NCI-H1105 (cell line): ENCODE measurements at regions not wholly inside any gene's neighbourhood (a gene's known extent, or its start where the extent isn't known, plus 50 kb on each side); places are given as distances from the start of the nearest gene placed in this dataset.
"Not testable (repeated sequence)": the region's sequence is repeated elsewhere in the genome, so short reads cannot be mapped to it uniquely, and the experiment has no call there.

Experiments
- DNase-seq: peaks from one replicate; lab custom pipeline; 2025; lab: John Stamatoyannopoulos, UW

DNA sequence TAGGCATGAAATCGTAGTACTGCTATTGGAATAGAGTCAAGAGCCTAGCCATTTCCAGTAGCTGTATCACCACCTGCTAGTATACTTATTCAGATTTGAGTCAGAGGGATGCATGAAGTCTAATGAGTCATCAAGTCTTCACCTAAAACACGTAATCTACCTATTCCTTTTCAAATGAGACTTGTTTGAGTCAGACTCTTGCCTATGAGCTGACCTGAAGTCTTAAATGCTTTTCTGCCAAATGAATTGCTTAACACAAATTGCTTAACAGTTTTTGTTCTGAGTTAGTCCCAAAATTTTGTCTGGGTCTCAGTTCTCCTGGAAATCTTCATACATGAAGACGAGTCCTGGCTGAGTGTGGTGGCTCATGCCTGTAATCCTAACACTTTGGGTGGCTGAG is 165.2 kb downstream of the GNAT3 start:
- DNase-seq, result no peak

DNA sequence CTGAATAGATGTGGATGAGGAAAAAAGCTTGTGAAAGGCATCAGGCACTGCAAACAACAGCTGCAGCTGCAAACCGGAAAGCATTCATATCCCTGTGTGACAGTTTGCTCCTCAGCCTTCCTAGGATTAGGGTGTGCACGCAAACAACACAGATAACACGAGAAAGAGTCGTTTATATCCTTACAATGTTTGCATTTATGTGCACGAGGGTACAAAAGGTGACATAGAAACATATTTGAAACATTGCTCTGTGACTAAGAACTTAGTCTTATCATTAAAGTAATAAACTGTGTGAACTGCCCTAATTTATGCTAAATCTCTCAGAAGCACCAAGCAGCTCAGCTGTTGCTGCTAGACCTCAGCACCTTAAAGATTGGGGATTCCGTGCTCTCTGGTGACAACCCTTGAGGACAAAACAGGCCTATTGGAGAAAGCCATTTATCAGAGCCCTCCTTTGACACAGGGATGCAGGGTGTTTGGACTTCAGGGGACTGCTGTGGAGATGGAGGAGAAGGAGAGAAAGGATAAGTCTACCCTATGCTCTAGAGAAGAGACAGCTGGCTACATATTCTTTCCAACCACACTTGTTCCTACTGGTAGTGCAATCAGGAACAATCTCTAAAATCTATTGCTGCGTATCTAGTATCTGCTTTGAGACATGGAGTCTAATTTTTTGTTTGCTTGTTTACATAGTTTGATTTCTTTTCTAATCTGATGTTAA is 176.2 kb downstream of the GNAT3 start:
- DNase-seq, result no peak

DNA sequence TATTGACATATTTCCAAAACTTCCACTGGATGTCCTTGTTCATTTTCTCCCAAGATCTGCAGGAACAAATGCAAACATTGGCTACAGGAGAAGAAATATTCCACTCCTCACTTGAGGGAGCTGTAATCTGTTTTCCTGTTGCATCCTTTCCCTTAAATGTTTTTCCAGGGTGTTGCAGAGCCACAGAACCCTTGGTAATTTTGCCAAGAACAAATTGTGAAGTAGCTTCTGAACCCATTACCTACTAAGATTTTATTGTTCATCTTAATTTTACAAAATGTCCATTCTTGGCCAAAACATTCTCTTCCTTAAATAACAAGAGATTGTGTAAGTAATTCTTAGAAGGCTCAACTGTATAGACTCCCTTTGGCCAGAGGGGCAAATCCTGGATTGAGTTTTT is 177.0 kb downstream of the GNAT3 start:
- no peak for DNase-seq

DNA sequence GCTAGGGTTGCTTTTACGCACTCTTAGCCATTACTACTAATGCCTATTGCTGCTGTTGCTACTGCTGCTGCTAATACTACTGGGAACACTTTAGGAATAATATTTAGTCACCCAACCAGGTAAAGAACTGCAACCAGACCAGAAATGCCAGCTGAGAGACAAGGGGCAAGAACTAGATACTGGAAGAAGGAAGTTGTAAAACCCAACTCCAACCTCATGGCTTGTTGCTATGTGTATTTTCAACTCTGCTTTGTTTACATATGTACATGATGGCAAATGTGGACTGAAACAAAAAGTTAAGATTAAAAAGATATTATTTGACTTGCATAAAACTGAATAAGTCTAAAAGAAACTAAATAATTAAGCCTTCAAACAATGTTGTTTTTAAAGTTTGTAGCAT is 177.7 kb downstream of the GNAT3 start:
- no peak for DNase-seq

DNA sequence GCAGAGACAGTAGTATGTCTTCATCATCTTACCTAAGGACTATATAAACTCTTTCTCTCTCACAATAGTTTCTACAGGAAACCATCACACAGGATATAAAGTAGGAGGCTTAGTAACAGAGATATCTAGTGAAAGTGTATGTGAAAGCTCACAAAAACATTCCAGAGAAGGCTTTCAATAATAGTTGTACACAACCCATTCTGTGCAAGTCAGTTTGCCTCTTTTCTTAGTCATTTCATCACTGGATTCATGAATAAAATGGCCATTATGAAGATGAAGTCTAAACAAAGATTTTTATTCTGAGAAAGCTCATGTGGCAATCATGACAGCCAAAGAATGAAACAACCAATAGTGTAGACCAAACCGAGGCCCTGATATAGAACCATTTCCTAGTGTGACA is 178.8 kb downstream of the GNAT3 start:
- DNase-seq, result no peak

DNA sequence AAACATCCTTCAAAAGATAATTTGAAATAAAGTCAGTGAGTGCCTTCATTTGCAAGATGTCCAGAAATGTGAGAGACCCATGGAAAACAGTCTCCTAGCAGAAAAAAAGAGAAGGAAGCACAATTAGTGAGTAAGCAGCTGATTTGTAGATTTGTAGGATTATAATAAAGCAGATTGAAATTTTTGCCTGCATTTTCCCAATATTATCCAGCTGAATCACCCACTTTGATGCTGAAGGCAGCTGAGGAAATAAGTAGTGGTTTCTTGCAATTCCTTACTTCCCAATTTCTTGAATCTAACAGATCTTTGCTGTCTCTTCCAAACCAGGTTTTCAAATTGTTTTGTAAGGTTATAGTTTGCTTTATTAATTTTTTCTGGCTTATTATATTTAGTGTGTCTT is 181.4 kb downstream of the GNAT3 start:
- no peak for DNase-seq

DNA sequence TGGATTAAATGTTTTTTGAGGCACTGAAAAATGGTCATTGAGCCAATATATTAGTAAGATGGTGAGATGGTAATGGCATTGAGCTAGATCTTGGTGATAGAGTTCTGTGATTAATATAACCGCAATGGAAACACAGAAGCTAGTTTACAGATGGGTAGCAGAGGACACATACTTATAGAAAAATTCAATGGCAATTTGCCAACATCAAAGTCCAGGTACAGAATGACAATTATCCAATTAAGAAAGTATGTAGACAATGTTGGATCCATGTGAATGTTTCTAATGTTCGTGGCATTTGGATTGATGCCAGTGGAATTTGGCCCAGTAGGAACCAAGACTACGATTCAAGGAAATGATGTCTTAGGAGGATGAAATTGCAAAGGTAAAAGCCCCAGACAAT is 187.8 kb downstream of the GNAT3 start:
- no peak for DNase-seq

DNA sequence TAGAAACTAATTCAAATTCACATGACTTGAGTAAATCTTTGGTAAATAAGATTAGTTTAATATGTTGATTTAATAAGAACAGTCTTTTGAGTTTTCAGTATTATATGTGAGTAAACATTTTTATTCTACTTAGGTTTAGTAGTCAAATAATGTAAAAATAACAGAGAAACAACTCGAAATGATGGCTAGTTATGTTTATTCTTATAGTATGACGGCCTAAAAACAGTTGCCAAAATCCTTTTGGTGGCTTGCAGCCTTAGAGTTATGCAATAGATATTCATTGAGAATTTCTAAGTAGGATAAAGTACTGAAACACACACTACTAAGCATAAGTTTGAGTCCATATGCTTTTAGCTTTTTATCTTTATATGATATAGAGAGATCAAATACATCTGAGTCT is 184.8 kb downstream of the GNAI1 start:
- no peak for DNase-seq

DNA sequence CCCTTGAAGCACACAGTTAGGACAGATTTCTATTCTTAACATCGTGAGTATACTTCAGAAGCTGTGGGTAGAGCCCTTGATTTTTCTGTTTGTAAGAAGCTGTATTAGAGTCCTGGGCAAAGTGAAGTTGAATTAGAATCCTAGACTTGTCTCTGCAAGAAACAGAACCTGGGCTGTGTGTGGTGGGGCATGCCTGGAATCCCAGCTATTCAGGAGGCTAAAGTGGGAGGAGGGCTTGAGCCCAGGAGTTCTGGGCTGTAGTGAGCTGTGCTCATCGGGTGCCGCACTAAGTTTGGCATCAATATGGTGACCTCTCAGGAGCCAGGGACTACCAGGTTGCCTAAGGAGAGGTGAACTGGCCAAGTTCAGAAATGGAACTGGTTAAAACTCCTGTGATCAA is 183.4 kb downstream of the GNAI1 start:
- no peak for DNase-seq

DNA sequence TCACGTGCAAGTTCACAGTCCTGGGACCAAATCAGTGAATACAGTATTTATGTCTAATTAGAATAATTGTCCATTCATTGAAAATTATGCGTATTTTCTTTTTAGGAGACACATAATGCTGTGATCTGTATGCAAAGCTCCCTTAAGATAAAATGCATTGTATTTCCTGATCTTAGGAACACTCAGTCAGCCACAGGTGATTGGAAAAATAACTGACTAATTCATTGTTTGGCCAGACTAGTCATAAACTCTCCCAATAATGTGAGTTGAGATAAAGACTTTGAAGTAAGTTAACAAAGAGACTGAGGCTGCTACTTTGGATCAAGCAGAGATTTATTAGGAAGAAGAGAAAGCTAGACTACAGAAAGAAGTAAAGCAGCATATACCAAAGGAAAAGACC is 182.2 kb downstream of the GNAI1 start:
- no peak for DNase-seq

DNA sequence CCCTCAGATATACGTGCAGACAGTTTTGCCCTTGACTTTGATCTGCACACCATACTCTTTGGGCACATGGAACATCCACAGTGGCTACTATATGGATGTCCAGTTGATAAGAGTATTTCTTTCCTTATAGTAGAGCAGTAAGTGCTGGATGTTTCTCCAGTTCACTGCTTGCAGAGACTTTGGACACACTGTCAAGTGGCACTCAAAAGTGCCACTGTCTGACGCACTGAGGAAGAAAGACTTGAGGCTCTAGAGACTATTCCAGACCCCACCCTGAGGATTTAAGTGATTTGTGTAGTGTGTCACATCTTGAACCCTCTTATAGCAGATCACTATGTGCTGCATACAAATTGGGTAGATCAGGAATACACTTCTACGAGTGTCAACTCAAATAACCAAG is 179.1 kb downstream of the GNAI1 start:
- DNase-seq, result no peak

DNA sequence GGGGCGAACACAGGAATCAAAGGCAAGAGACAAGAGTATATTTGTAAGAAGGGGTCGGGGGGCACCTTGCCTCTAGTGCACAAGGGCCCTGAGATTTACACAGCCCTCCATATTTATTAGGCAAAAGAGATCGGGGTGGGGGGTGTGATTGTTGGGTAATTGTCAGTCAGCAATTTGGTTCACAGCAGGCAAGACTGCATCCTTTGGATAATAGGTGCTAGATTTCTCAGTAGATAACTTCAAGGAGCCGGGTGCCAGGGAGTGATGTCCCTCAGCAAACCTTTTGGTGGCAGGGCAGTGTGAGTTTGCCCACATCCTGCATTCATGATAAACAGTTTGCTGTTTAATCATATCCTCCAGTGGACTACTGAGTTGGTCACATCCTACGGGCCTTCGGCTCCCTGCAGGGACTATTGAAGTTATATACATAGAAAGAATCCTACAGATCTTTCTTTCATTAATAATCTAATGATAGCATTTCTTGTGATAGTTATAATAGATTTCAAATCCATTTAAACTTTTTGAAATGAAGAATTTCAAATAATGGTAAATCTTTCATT is 178.5 kb downstream of the GNAI1 start:
- DNase-seq, result no peak

DNA sequence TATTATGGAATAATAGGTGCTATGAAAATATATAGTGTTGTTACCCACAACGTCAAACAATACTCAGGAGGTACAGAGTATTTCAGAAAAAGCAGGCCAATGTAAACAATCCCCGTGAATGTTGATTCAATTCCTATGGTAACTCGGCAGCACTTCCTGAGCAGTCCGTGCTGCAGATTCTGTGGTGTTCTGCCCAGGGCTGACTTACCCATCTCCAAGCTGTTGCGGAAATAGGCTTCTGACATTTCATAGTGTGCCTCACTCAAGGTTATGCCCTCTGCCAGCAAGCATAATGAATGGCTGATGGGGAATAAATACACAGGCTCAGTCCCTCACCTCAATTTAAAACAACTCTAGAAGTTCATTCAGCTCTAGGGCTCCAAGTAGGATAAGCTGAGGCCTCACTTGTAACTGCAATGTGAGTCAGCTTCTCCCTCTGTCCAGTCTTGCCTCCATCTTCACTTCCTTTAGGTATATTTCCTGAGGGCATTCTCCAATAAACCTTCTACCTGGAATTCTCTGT is 177.6 kb downstream of the GNAI1 start:
- no peak for DNase-seq

DNA sequence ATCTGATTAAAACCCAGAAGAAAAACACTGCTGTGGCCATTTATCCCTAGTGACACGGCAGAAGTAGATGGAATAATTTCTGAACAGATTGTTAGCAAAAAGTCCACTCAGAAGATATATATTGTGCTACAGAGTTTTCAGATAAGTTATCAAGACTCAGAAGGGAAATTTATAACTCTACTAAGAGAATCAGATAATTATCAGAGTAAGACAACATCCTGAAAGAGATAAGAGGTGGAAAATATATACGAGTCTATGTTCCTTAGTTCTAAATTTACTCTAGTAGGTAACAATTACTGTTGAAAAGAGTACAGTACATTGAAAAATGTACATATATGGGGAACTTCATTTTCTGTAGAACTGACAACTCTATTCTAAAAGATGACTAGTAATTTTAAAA is 176.7 kb downstream of the GNAI1 start:
- no peak for DNase-seq

DNA sequence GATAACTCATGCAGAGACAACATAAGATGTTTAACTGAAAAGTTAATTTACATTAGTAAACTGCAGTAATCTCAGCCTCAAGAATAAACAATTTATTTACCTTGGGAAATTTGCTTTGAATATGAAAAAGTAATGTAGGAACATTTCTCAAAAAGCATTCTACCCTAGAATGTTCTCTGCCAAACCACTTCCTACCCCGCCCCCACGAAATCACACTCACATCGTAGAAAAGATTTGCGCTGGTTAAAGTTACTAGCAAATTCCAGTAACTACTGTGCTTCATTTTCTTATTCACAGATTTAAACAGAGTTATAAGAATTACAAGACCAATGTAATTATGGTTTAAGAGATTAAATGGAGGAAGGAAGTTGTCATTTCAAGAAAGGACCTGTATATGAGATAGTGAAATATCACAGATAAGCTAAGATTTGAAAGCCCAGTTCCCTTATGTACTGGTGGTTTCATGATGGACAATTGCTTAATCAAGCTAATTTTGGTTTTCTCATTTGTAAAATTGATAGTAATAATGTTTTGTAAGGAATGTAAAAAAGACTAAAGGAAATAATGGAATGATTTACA is 175.4 kb downstream of the GNAI1 start:
- no peak for DNase-seq

DNA sequence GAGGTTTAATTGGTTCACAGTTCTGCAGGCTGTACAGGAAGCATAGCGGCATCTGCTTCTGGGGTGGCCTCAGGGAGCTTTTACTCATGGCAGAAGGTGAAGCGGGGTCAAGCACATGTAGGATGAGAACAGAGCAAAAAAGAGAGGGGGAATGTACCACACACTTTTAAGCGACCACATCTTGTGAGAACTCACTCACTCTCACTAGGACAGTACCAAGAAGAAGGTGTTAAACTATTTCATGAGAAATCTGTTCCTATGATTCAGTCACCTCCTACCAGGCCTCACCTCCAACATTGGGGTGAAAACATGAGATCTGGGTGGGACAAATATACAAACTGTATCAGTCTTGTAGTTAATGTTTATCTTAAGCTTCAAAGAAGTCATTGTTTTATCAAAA is 174.7 kb downstream of the GNAI1 start:
- no peak for DNase-seq

DNA sequence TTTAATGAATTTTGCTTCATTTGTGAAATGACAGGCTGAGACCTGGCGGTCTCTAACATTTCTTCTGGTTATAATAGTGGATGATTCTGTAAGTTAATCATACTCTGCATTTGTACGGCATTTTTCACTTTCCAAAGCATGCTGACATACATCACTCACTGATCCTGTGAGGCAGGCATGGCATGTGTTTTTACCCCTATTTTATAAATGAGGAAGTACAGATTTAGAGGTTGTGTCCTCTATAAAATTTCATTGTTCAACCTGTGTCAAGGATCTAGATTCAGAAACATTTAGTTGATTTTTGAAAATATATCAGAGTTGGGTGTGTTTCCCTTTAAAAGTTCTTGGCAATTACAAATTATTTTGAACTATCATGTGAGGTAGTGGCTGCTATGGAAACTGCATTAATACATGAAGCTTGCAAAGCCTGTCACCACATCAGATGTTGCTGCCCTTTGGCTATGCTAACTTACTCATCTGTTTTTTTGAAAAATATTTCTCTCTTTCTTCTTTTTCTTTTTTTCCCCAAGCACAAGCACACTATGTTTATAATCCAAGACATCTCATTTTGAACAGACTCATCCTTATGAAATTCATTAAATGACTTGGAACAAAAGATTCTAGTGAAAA is 172.7 kb downstream of the GNAI1 start:
- no peak for DNase-seq

DNA sequence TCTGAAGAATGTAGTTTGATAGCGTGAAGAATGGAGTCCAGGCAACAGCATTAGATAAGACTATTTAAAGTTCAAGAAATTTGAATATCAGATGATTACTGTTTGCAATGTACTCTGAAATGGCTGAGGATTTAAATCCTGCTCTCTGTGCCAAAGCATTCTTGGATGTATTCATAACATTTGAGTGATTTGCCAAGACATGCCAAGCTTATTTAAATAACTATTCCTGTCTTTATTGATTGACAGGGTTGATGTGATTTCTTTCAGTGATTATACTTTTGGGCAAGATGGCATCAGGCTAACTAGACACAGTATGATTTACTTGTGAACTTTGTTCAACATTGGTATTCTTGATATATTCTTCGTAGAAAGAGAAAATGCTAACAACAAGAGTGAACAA is 168.7 kb downstream of the GNAI1 start:
- DNase-seq, result no peak

DNA sequence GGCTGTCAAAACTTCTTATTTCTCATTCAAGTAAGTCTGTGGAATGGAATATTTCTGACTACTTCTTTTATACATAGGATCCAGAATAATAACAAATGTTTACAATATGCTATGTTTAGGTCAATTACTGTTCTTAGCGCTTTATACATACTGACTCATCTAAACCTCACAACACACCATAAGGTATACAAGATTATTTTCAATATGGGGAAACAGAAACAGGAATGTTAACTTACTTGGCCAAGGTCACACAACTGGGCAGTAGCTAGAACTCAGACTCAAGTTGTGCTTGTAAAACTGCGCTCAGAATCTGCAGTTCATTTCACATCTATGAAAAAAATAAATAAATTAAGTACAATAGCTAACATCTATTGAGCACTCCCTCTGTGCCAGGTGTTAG is 168.0 kb downstream of the GNAI1 start:
- DNase-seq, result no peak

DNA sequence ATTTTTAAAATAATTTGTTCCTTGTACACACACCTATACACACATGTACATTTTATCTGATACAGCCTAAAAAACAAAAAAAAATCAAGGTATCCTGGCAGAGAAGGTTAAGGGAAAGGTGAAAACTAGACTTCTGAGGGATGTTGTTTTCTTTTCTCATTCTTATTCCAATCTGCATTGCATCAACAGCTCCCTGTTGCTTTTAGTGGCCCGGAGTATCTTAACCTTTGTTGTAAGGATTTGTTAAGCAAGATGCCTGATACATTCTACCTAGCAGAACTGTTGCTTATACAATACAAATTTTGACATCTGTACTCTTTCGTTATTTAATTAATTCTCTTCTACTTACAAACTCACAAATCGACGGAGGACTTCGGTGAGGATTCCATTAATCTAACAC is 167.4 kb downstream of the GNAI1 start:
- no peak for DNase-seq

DNA sequence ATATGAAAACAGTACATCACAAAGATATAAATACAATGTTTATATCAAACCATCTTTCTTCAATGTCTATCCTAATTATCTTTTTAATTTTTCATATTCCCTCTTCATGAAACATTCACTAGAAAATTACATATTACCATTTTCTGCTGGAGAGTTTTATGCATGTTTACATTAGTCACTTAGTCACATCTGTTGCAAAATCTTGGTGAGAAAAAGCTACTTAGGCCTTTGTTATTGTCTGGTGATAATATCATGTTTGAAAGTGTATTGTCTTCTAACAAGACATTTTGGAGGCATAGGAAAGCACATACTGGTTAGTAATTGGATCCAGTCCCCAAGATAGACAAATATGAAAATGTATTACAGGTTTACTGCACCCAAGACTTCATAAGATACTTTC is 163.6 kb downstream of the GNAI1 start:
- DNase-seq, result no peak

DNA sequence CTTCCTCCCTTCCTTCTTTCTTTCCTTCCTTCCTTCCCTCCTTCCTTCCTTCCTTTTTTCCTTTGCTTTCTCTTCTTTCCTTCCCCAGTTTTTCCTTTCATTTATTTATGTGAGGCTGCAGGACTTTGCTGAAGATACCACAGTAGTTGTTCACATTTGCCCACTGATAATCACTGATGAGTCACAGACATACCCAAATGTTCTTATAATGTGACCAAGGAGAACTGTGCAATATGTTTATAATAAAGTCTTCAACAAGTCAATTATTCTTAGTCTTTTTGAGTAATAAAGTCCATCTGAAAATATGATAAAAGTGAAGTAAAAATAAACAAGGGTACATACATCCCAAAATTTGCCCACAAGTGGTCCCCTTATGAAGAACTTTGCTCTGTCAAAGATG is 159.7 kb downstream of the GNAI1 start:
- no peak for DNase-seq

DNA sequence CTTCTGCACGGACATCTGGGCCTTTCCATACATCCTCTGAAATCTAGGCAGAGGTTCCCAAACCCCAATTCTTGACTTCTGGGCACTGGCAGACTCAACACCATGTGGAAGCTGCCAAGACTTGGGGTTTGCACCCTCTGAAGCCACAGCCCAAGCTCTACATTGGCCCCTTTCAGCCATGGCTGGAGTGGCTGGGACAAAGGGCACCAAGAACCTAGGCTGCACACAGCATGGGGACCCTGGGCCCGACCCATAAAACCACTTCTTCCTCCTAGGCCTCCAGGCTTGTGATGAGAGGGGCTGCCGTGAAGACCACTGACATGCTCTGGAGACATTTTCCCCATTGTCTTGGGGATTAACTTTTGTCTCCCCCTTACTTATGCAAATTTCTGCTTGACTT is 158.0 kb downstream of the GNAI1 start:
- DNase-seq, result not testable (repeated sequence)
